ENCODE measurements at regions not wholly inside any gene's neighbourhood (a gene's known extent, or its start where the extent isn't known, plus 50 kb on each side); places are given as distances from the start of the nearest gene placed in this dataset.

DNA sequence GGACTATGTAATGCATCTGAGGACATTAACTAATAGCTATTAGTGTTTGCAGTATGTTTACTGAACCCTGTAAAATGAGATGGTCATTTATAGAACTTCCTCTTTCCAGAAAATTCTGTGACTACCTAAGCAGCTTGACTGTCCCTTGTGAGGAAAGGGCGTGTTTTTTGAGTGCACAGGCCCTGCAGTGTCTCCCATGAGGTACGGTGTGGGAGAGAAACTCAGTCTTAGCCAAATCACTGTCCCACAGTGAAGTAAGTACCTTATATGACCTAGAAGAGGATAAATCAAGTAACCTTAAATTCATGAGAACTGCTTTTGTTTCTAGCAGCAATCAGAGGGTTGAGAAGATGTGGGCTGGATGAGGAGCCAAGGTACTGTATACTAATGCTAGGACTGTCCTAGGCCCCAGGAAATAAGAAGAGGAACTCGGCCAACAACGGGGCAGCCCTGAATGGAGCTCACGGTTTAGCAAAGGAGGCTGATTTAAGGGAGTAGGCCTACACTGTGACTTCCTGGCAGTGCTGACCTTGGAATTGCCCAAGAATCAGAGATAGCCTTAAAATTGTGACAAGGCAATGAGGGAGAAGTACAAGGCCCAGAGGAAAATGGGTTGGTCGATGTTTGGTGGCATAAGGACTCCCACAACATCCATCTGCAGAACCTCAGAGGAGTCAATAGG, 103.5 kb upstream of the CTAGE1 start:
- no peaks in the 10 kb centered on the region for H3K27me3 ChIP-seq
- H3K4me1 ChIP-seq = no peaks in the 10 kb centered on the region
- no peak overlapping the region for H3K27ac ChIP-seq
- no peaks in the 10 kb centered on the region for H3K36me3 ChIP-seq
- no peak overlapping the region for H3K4me3 ChIP-seq
- no peaks in the 10 kb centered on the region for H3K9me3 ChIP-seq
- DNase-seq (ENCODE audit: low spot score in 2 of 2) = no peak
- TF ChIP-seq POLR2A (IDR thresholded peaks at IDR 0.05) (no peak), POLR2AphosphoS5 (IDR thresholded peaks at IDR 0.05) (no peak), CTCF (IDR thresholded peaks at IDR 0.05) (no peak), EP300 (IDR thresholded peaks at IDR 0.05) (no peak)
- 60% methylated on average over 6 of the region's 6 CpGs for WGBS

DNA sequence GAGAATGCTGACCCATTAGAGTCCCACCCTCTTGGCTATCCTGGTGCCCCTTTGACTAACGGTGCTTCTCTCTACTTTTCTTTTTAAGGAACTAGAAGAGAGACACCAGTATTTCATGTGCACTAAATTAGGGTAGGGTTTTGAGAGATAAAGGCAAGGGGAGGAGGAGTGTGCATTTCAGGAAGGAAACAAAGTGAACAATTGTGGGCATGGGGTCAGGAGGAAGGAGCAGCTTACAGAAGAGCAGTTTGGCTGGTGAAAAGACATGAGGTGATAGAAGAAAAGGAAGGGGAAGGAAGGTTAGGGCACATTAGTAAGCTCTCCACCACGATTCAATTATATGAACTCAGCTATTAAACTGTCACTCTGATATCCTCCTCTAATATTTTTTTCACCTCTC, 105.8 kb upstream of the CTAGE1 start:
- no peaks in the 10 kb centered on the region for H3K36me3 ChIP-seq
- 48% methylated on average over 2 of the region's 2 CpGs for WGBS
- H3K4me3 ChIP-seq = no peak overlapping the region

DNA sequence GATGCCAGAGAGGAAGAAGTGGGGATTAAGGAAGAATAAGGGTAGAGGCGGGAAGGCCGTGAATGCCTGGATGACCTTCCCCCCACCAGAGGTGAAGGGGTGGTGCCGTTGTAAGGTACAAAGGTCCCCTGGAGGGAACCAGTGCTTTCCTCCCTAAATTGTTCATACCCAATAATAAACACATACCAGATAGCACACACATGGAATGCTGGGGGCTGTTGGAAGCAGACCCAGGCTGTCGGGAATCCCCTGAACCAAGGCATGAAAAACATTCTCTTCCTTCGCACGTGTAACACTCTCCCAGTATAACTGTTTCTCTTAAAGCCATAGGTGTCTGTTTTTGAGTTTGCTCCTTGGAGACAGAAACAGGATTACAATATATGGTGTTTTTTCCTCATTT, 107.1 kb upstream of the CTAGE1 start:
- H3K4me3 ChIP-seq = no peak overlapping the region
- no peaks in the 10 kb centered on the region for H3K36me3 ChIP-seq
- no peak for DNase-seq (ENCODE audit: low spot score in 2 of 2)
- H3K9me3 ChIP-seq = no peaks in the 10 kb centered on the region
- no peaks in the 10 kb centered on the region for H3K4me1 ChIP-seq
- TF ChIP-seq EP300 (IDR thresholded peaks at IDR 0.05) (no peak), CTCF (IDR thresholded peaks at IDR 0.05) (no peak), POLR2AphosphoS5 (IDR thresholded peaks at IDR 0.05) (no peak)
- WGBS = 32% methylated on average over 6 of the region's 6 CpGs
- no peaks in the 10 kb centered on the region for H3K27me3 ChIP-seq
- no peak overlapping the region for H3K27ac ChIP-seq

More for the DNA sequence above, 105.8 kb upstream of the CTAGE1 start:
- no peak for DNase-seq (ENCODE audit: low spot score in 2 of 2)
- H3K27ac ChIP-seq = no peak overlapping the region
- H3K4me1 ChIP-seq = no peaks in the 10 kb centered on the region
- H3K27me3 ChIP-seq = no peaks in the 10 kb centered on the region
- TF ChIP-seq POLR2AphosphoS5 (IDR thresholded peaks at IDR 0.05) = no peak
- no peak for TF ChIP-seq CTCF (IDR thresholded peaks at IDR 0.05)
- TF ChIP-seq POLR2A (IDR thresholded peaks at IDR 0.05) = no peak
- no peak for TF ChIP-seq EP300 (IDR thresholded peaks at IDR 0.05)
- no peaks in the 10 kb centered on the region for H3K9me3 ChIP-seq

DNA sequence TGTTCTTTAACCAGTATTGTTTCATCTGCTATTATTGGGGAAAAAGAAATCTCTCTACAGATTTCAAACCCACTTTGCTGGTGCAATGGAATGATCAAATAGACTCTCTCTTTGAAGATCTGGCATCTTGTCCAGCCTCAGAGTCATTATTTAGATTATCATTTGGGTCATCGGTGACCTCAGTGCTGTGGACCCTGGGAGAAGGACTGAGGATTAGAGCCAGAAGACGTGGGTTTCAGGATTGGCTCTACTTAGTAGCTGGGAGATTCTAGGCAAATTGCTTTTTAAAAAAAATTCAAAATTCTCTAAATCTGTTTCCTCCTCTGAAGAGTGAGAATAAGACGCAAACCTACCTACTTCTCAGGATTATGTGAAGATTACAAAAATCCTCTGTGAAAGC, 107.6 kb upstream of the CTAGE1 start:
- TF ChIP-seq EP300 (IDR thresholded peaks at IDR 0.05) = no peak
- TF ChIP-seq CTCF (IDR thresholded peaks at IDR 0.05) = no peak
- no peak for TF ChIP-seq POLR2A (IDR thresholded peaks at IDR 0.05)
- no peak for TF ChIP-seq POLR2AphosphoS5 (IDR thresholded peaks at IDR 0.05)
- H3K27me3 ChIP-seq = no peaks in the 10 kb centered on the region
- no peak overlapping the region for H3K27ac ChIP-seq
- H3K4me1 ChIP-seq = no peaks in the 10 kb centered on the region
- DNase-seq (ENCODE audit: low spot score in 2 of 2) = no peak
- H3K4me3 ChIP-seq = no peak overlapping the region
- WGBS = 84% methylated on average over 3 of the region's 3 CpGs
- no peaks in the 10 kb centered on the region for H3K9me3 ChIP-seq
- no peaks in the 10 kb centered on the region for H3K36me3 ChIP-seq

- no peak for TF ChIP-seq EP300 (IDR thresholded peaks at IDR 0.05)
- no peak for TF ChIP-seq POLR2AphosphoS5 (IDR thresholded peaks at IDR 0.05)
- TF ChIP-seq POLR2A (IDR thresholded peaks at IDR 0.05) = no peak
- no peak for TF ChIP-seq CTCF (IDR thresholded peaks at IDR 0.05)
- Histone ChIP-seq H3K27me3 (no peaks in the 10 kb centered on the region), H3K36me3 (no peaks in the 10 kb centered on the region), H3K27ac (no peak overlapping the region), H3K4me3 (no peak overlapping the region), H3K9me3 (no peaks in the 10 kb centered on the region), H3K4me1 (no peaks in the 10 kb centered on the region)
- no peak for DNase-seq (ENCODE audit: low spot score in 2 of 2)
- 91% methylated on average over 3 of the region's 3 CpGs for WGBS
These were observed 108.2 kb upstream of the CTAGE1 start for GRCh38 chr18:22525883-22526282.

All from suprapubic skin (tissue), 4 donors.